Renal pelvis (tissue), 1 donor: ENCODE measurements at regions not wholly inside any gene's neighbourhood (a gene's known extent, or its start where the extent isn't known, plus 50 kb on each side); places are given as distances from the start of the nearest gene placed in this dataset.

ENCODE experiments used
- DNase-seq: peaks from one replicate; pipeline ENCODE4 v3.0.0-alpha.2; 2013

DNA sequence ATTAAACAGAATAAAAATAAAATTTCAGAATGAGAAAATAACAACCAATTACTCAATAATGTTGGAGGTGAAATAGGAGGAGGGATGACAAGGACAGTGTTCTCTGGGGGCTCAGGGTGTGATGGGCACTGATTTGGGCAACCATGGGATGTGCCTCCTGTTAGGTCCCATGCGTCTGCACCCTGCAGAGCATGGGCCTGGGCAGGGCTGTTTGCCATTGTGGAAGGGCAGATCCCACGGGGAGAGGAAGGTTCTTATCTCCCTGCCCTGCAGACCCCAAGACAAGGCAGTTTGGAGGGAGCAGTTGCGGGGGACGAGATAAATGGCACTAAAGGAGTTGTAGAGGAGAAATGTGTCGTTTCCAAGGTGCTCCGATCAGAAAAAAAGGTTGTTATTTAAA lies 206.3 kb downstream of the THBS2 start:
- no peak for DNase-seq

- DNase-seq = no peak
These were observed 207.0 kb downstream of the THBS2 start for GRCh38 chr6:169046483-169047192.

- no peak for DNase-seq
These were observed 207.6 kb downstream of the THBS2 start for GRCh38 chr6:169046021-169046420.

GRCh38 chr6:169045486-169045885 lies 208.2 kb downstream of the THBS2 start:
- no peak for DNase-seq

DNA sequence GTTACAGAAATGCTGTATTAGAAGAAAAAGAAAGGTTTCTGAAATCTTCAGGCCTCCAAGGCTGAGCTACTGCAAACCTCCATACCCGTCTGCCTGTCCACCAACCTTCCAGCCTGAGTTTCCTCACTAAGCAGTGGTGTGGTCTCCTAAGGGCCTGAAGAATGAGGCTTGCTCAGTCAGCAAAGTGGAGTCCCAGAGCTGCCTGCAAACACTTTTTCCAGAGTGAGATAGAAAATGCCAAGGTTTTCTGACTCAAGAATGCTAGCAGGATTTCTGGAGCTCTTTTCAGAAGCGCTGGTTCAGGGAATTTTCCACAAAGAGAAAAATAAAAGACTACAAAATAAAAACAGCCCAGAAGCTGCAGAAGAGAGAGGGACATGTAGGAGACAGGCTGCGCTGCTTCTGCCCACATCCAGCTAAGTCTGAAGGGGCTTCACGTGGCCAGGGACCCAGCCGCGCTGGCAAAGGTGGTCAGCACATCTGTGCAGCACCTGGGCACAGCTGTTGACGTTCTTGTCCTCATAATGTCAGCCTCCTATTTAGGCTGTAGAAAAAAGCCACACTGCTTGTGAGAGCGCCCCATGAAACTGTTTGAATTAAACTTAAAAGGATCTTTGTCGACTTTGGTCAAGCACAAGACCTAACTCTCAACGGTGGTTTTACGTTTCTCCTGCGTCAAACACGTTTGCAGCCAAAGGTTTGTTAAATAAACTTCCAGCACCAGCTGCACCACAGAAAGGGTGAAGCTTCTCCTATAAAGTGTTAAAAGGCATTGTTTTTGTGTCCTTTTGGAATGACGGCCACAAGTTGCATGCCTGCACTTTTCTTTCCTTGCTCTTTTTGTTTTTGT lies 209.0 kb downstream of the THBS2 start:
- DNase-seq = no peak

DNA sequence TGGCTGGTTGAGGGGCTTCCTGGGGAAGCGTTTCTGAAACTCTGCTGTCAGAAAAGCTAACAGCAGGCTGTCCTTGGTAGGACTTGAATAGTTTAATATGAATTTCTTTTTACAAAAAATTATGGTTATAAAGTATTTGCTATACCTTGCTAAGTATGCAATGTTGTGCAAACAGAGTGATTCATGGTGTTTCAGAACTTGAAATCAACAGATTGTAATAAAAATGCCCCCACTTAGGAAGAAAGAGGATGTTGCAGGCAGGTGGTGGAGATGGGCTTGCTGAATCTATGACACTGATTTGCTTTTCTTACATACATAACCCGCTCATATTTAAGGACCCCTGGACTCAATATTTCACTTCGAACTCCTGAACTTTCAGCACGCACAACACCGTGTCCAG lies 211.6 kb downstream of the THBS2 start:
- DNase-seq = no peak

DNA sequence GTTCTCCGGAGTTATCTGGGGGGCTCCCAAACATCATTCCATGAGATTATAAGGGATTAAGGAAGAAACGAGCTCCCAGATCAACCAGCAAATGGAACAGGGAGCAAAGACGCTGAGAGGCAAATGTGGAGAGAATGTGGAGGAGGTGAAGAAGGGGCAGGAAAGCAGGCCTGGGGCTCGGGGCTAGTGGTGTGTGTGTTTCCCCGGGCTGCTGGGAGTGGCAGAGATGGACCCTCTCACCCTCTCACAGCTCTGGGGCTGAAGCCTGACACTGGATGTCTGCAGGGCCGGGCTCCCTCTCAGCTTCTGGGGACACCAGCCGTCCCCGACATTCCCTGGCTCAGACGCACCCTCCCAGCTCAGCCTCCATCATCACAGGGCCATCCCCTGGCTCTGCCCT lies 212.6 kb downstream of the THBS2 start:
- no peak for DNase-seq

- DNase-seq = no peak
These were observed 215.0 kb downstream of the THBS2 start for GRCh38 chr6:169038691-169039090.

- DNase-seq = no peak
These were observed 218.0 kb downstream of the THBS2 start for GRCh38 chr6:169035385-169036240.

DNA sequence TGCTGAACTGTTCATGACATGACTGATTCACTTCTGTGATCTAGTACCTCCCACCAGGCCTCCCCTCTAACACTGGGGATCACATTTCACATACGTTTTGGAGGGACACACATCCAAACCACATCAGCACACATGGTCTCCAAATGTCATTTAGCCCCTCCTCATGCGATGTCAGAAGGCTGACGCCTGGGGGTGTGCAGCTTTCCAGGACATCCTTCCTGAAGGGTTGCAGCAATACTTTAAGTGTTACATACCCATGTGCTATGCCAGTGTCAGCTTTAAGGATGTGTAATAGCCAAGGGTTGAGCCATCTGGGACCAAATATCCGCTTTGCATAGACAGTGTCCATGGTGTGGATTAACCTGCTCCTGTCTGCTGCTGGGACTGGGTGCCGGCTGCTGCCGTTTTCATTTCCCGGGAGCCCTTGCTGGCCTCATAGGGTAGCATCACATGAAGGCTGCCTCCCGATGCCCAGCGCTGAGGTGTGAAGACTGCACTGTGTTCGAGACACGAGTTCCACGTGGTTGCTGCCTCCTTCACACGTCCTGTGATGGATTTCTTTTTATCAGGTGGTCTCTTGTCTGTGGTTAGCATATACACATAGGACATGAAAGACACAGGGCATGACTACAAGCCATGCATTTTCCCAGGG lies 219.0 kb downstream of the THBS2 start:
- DNase-seq = no peak

GRCh38 chr6:169029861-169030260 lies 223.8 kb downstream of the THBS2 start:
- DNase-seq = no peak

- no peak for DNase-seq
These were observed 225.3 kb downstream of the THBS2 start for GRCh38 chr6:169028343-169028742.

GRCh38 chr6:169026175-169026574 lies 227.5 kb downstream of the THBS2 start:
- peak; percentile 15 for DNase-seq

DNA sequence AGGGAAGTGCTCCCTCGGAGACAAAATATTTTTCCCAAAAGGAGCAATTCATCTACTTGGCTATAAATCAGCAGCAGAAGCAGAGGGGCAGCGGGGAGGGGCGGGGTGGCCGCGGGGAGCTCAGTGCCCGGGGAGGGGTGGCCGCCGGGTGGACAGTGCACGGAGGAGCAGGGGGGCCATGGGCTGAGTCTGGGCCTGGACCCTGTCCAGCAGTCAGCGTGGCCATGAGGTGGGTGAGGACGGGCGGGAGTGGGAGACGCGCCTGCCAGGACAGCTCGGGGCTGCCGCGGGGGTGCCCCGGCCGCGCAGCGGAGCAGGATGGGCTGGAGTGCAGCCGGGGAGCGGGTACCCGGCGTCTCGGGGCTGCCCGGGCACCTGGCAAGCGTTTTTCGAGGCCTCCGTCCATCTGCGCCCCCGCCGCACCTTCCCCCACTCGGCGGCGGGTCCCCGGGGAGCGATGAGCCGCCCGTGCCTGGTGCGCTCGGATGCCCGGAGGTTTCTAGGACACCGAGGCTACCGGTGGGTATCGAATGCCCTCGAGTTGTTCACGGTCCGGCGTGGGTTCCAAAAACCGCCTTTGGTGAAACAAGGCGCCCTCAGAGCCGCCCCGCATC lies 229.5 kb downstream of the THBS2 start:
- DNase-seq = no peak

GRCh38 chr6:169023161-169023874 lies 230.3 kb downstream of the THBS2 start:
- DNase-seq = no peak

- no peak for DNase-seq
These were observed 231.6 kb downstream of the THBS2 start for GRCh38 chr6:169022079-169022478.

DNA sequence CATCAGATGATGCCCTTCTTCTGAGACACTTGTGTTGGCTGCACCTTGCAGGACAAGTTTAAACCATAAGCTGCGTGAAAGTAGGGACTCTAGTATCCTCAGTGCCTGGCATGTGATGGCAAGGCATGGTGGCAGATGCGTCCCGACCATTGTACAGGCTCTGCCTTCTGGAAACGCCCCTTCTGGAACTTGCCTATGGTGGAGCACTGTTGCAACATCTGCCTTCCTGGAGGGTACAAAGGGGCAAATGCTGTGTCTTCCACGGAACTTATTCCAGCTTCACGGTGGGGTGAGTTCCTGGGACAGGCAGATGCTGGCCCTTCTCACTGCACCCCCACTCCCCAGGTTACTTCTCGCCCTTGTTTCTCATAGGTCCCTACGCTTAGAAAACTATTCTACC lies 232.8 kb downstream of the THBS2 start:
- DNase-seq = no peak

GRCh38 chr6:169019727-169020491 lies 233.7 kb downstream of the THBS2 start:
- DNase-seq = no peak

DNA sequence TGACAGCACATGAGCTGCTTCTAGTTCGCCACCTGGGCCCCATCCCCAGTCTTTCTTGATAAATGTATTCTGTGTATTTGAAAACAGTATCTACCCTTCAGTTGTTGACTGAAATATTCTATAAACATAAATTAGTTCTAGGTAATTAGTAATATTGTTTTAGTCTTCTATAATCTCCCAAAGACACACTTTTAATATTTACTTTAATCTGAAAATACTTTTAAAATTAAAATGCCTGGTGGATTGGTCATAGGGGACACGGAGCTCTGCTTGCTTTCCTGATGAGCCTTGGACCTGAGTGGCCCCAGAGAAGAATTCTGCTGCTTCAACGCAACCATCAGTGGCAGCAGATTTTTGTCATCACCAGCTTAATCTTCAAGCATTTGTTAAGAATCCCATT lies 234.5 kb downstream of the THBS2 start:
- no peak for DNase-seq

- no peak for DNase-seq
These were observed 236.9 kb downstream of the THBS2 start for GRCh38 chr6:169016758-169017157.
